ENCODE measurements at regions not wholly inside any gene's neighbourhood (a gene's known extent, or its start where the extent isn't known, plus 50 kb on each side); places are given as distances from the start of the nearest gene placed in this dataset.

DNA sequence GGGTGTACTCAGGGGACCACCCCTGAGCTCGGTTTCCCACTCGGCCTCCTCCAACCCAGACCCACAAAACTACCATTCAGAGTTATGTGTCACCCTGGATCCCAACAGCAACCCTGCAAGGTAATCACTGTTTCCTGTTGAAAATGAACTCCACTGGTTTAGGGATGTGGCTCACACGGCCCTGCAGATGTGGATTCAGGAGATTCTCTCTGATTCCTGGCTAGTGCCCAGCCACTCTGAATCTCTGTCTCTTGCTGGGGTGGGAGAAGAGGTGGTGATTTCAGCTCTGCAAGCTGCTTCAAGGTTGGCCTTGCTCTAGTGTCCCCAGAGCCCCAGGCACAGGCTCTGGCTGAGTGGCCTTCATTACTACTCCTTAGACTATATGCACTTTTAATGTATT is 1231.6 kb downstream of the TBC1D22A start:
- TF ChIP-seq, protein P1, sequence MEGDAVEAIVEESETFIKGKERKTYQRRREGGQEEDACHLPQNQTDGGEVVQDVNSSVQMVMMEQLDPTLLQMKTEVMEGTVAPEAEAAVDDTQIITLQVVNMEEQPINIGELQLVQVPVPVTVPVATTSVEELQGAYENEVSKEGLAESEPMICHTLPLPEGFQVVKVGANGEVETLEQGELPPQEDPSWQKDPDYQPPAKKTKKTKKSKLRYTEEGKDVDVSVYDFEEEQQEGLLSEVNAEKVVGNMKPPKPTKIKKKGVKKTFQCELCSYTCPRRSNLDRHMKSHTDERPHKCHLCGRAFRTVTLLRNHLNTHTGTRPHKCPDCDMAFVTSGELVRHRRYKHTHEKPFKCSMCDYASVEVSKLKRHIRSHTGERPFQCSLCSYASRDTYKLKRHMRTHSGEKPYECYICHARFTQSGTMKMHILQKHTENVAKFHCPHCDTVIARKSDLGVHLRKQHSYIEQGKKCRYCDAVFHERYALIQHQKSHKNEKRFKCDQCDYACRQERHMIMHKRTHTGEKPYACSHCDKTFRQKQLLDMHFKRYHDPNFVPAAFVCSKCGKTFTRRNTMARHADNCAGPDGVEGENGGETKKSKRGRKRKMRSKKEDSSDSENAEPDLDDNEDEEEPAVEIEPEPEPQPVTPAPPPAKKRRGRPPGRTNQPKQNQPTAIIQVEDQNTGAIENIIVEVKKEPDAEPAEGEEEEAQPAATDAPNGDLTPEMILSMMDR (IDR thresholded peaks at IDR 0.05), result no peak
- TF ChIP-seq POLR2A (IDR thresholded peaks at IDR 0.05), result no peak

Data from esophagus squamous epithelium (tissue), 4 donors.